ENCODE measurements at regions not wholly inside any gene's neighbourhood (a gene's known extent, or its start where the extent isn't known, plus 50 kb on each side); places are given as distances from the start of the nearest gene placed in this dataset.

GRCh38 chr4:114537352-114537751 is 61.3 kb upstream of the UGT8 start (continued):
- no peak for TF ChIP-seq TEAD4 (IDR thresholded peaks at IDR 0.05; ENCODE audit: low read depth, low read length)
- no peak for TF ChIP-seq BCL11A (IDR thresholded peaks at IDR 0.05; ENCODE audit: low read depth in 2 of 2, low read length in 2 of 2)
- TF ChIP-seq KDM5A (IDR thresholded peaks at IDR 0.05; ENCODE audit: low read length) = no peak
- no peak for TF ChIP-seq SIN3A (conservative IDR thresholded peaks at IDR 0.05 in 1 of 2, IDR thresholded peaks at IDR 0.05 in 1 of 2; ENCODE audit: low read depth in 1 of 2, low read length in 2 of 2)

Measured in H1 (cell line).